WTC11 (cell line): ENCODE measurements at regions not wholly inside any gene's neighbourhood (a gene's known extent, or its start where the extent isn't known, plus 50 kb on each side); places are given as distances from the start of the nearest gene placed in this dataset.

Experiments used
- ATAC-seq: fragments of 200-7000 bp; cut with Tn5 transposase; 2 replicates; pipeline ENCODE4 v1.10.0; 2021; ENCODE audit warnings: mild to moderate bottlenecking, moderate library complexity
- CTCF ChIA-PET: fragments of 300-600 bp; sonication (Branson Sonifier 250); formaldehyde crosslinking; loops from one replicate; lab custom pipeline; 2021; ENCODE audit warnings: antibody characterized with exemption; lab: Charles Lee
- POLR2A ChIA-PET: fragments of 350-600 bp; sonication (Branson Sonifier 250); formaldehyde crosslinking; loops from one replicate; lab custom pipeline; 2021; ENCODE audit warnings: antibody characterized with exemption; lab: Charles Lee
- DNase-seq: peaks from one replicate; pipeline ENCODE4 v3.0.0; 2021; ENCODE audit warnings: low spot score
- H3K27ac Mint-ChIP-seq: 2 replicates; pipeline ENCODE4 v1.8.0; 2021; ENCODE audit warnings: mixed read lengths
- H3K27me3 Mint-ChIP-seq: 2 replicates; pipeline ENCODE4 v1.8.0; 2021; ENCODE audit warnings: low read depth, mild to moderate bottlenecking, moderate library complexity, mixed read lengths
- H3K36me3 Mint-ChIP-seq: 2 replicates; pipeline ENCODE4 v1.8.0; 2021; ENCODE audit warnings: mixed read lengths
- H3K4me1 Mint-ChIP-seq: 2 replicates; pipeline ENCODE4 v1.8.0; 2022; ENCODE audit warnings: mixed read lengths
- H3K4me3 Mint-ChIP-seq: 2 replicates; pipeline ENCODE4 v1.8.0; 2021; ENCODE audit warnings: mild to moderate bottlenecking, moderate library complexity, mixed read lengths
- H3K9me3 Mint-ChIP-seq: 2 replicates; pipeline ENCODE4 v1.8.0; 2021; ENCODE audit warnings: mixed read lengths
- AR ChIP-seq: fragments of 250-450 bp; sonication (Bioruptor Pico); IDR thresholded peaks from 2 replicates; pipeline ENCODE4 v1.9.0; 2021; ENCODE audit warnings: mild to moderate bottlenecking
- ATF1 ChIP-seq: sonication (generic); formaldehyde crosslinking; IDR thresholded peaks from 2 replicates; pipeline ENCODE4 v1.8.1; 2023; ENCODE audit warnings: mild to moderate bottlenecking, moderate library complexity, missing genetic modification reagents
- CBFB ChIP-seq: sonication (generic); formaldehyde crosslinking; IDR thresholded peaks from 2 replicates; pipeline ENCODE4 v1.8.1; 2022; ENCODE audit warnings: mild to moderate bottlenecking, low read depth, missing genetic modification reagents
- CREB1 ChIP-seq: sonication (generic); formaldehyde crosslinking; IDR thresholded peaks from 2 replicates; pipeline ENCODE4 v1.8.0; 2023; ENCODE audit warnings: mild to moderate bottlenecking, missing genetic modification reagents
- E2F1 ChIP-seq: sonication (generic); formaldehyde crosslinking; IDR thresholded peaks from 2 replicates; pipeline ENCODE4 v1.8.0; 2022; ENCODE audit warnings: mild to moderate bottlenecking, missing genetic modification reagents
- EMX1 ChIP-seq: fragments of 250-450 bp; sonication (Bioruptor Pico); IDR thresholded peaks from 2 replicates; pipeline ENCODE4 v1.8.0; 2021; ENCODE audit warnings: mild to moderate bottlenecking
- FOXJ3 ChIP-seq: sonication (generic); formaldehyde crosslinking; IDR thresholded peaks from 2 replicates; pipeline ENCODE4 v1.9.0; 2021; ENCODE audit warnings: missing genetic modification reagents, mild to moderate bottlenecking, borderline replicate concordance
- FOXK1 ChIP-seq: sonication (generic); formaldehyde crosslinking; IDR thresholded peaks from 2 replicates; pipeline ENCODE4 v1.8.0; 2022; ENCODE audit warnings: mild to moderate bottlenecking, moderate library complexity, missing genetic modification reagents
- GABPB1 ChIP-seq: sonication (generic); formaldehyde crosslinking; IDR thresholded peaks from 2 replicates; pipeline ENCODE4 v1.8.1; 2023; ENCODE audit warnings: mild to moderate bottlenecking, missing genetic modification reagents
- JUN ChIP-seq: sonication (generic); formaldehyde crosslinking; IDR thresholded peaks from 2 replicates; pipeline ENCODE4 v1.8.0; 2023; ENCODE audit warnings: mild to moderate bottlenecking, missing genetic modification reagents
- KAT7 ChIP-seq: sonication (generic); formaldehyde crosslinking; IDR thresholded peaks from 2 replicates; pipeline ENCODE4 v1.8.1; 2023; ENCODE audit warnings: missing genetic modification reagents, mild to moderate bottlenecking, borderline replicate concordance
- MAX ChIP-seq: sonication (generic); formaldehyde crosslinking; IDR thresholded peaks from 2 replicates; pipeline ENCODE4 v1.8.0; 2022; ENCODE audit warnings: mild to moderate bottlenecking, missing genetic modification reagents
- MYBL2 ChIP-seq: sonication (generic); formaldehyde crosslinking; IDR thresholded peaks from 2 replicates; pipeline ENCODE4 v1.8.1; 2023; ENCODE audit warnings: mild to moderate bottlenecking, moderate library complexity, missing genetic modification reagents
- NFATC4 ChIP-seq: fragments of 250-450 bp; sonication (Bioruptor Pico); IDR thresholded peaks from 2 replicates; pipeline ENCODE4 v1.9.0; 2021; ENCODE audit warnings: mild to moderate bottlenecking
- NFE2L1 ChIP-seq: sonication (generic); formaldehyde crosslinking; IDR thresholded peaks from 2 replicates; pipeline ENCODE4 v1.8.1; 2023; ENCODE audit warnings: missing genetic modification reagents
- NR3C1 ChIP-seq: sonication (generic); formaldehyde crosslinking; conservative IDR thresholded peaks from 2 replicates; pipeline ENCODE4 v1.8.1; 2023; ENCODE audit warnings: low read depth, mild to moderate bottlenecking, missing genetic modification reagents
- PRRX2 ChIP-seq: fragments of 250-450 bp; sonication (Bioruptor Pico); IDR thresholded peaks from 2 replicates; pipeline ENCODE4 v1.8.0; 2021; ENCODE audit warnings: mild to moderate bottlenecking
- STAT6 ChIP-seq: sonication (generic); formaldehyde crosslinking; conservative IDR thresholded peaks from 2 replicates; pipeline ENCODE4 v1.8.1; 2023; ENCODE audit warnings: mild to moderate bottlenecking, low read depth, missing genetic modification reagents, moderate library complexity
- TCF7 ChIP-seq: sonication (generic); formaldehyde crosslinking; IDR thresholded peaks from 2 replicates; pipeline ENCODE4 v1.8.0; 2022; ENCODE audit warnings: mild to moderate bottlenecking, low read depth, missing genetic modification reagents, moderate library complexity
- ZMAT4 ChIP-seq: fragments of 250-450 bp; sonication (Bioruptor Pico); IDR thresholded peaks from 2 replicates; pipeline ENCODE4 v1.9.0; 2021; ENCODE audit warnings: mild to moderate bottlenecking
- ZNF219 ChIP-seq: sonication (generic); formaldehyde crosslinking; IDR thresholded peaks from 2 replicates; pipeline ENCODE4 v1.8.0; 2023; ENCODE audit warnings: missing genetic modification reagents, mild to moderate bottlenecking, borderline replicate concordance
- ZNF396 ChIP-seq: fragments of 250-450 bp; sonication (Bioruptor Pico); IDR thresholded peaks from 2 replicates; pipeline ENCODE4 v1.8.0; 2021; ENCODE audit warnings: mild to moderate bottlenecking, moderate library complexity, borderline replicate concordance
- ZNF425 ChIP-seq: fragments of 250-450 bp; sonication (Bioruptor Pico); conservative IDR thresholded peaks from 2 replicates; pipeline ENCODE4 v1.9.0; 2021; ENCODE audit warnings: mild to moderate bottlenecking
- ZNF512 ChIP-seq: sonication (generic); formaldehyde crosslinking; IDR thresholded peaks from 2 replicates; pipeline ENCODE4 v1.8.1; 2022; ENCODE audit warnings: missing genetic modification reagents, borderline replicate concordance
- ZNF671 ChIP-seq: fragments of 250-450 bp; sonication (Bioruptor Pico); IDR thresholded peaks from 2 replicates; pipeline ENCODE4 v1.8.0; 2021; ENCODE audit warnings: mild to moderate bottlenecking

- TF ChIP-seq E2F1 (CRISPR knock-in tag) (no peak), ZNF512 (CRISPR knock-in tag) (no peak), NR3C1 (CRISPR knock-in tag) (no peak), NFATC4 (CRISPR knock-in tag) (peak; percentile 57; the same call in 1 of the 2 replicates), ZNF396 (no peak), NFE2L1 (no peak), ZMAT4 (CRISPR knock-in tag) (no peak), ZNF671 (peak; percentile 62; the same call in 1 of the 2 replicates), ZNF425 (CRISPR knock-in tag) (peak; percentile 31; the same call in 1 of the 2 replicates), CBFB (CRISPR knock-in tag) (no peak), MYBL2 (CRISPR knock-in tag) (no peak), ZNF219 (CRISPR knock-in tag) (no peak), GABPB1 (CRISPR knock-in tag) (no peak), EMX1 (0 out of 2 replicates have a peak, but pooled peaks have one; percentile 73), JUN (CRISPR knock-in tag) (no peak), MAX (CRISPR knock-in tag) (no peak), CREB1 (CRISPR knock-in tag) (no peak), AR (peak; percentile 77), PRRX2 (CRISPR knock-in tag) (peak; percentile 11; the same call in 1 of the 2 replicates), FOXJ3 (CRISPR knock-in tag) (no peak), TCF7 (CRISPR knock-in tag) (no peak), FOXK1 (no peak), STAT6 (no peak), ATF1 (peak; percentile 61; the same call in 1 of the 2 replicates), KAT7 (CRISPR knock-in tag) (no peak)
- TF ChIP-seq, all 79 proteins: peak for 7
- Mint-ChIP-seq H3K27me3 (no peaks in the 10 kb centered on the region; the same call in 1 of the 2 replicates), H3K36me3 (peaks cover 85% of the 10 kb centered on the region), H3K9me3 (no peaks in the 10 kb centered on the region), H3K4me3 (no peak overlapping the region), H3K27ac (peak overlapping the region; percentile 12; the same call in 1 of the 2 replicates), H3K4me1 (peaks cover 66% of the 10 kb centered on the region)
- ChIA-PET POLR2A (interaction anchor here (0.7 to 0.9 kb wide), 2 partner anchors 11 to 56 kb away, joined by 3 to 4 read pairs; no protein-coding TSS in a partner anchor), CTCF (interaction anchor here (1.1 to 1.2 kb wide), 2 partner anchors 63 to 72 kb away, joined by 4 to 7 read pairs; no protein-coding TSS in a partner anchor)
- DNase-seq, result no peak
- ATAC-seq, result peak; percentile 2
Measured at GRCh38 chr1:223018534-223018933, 124.5 kb downstream of the TLR5 start.
